ENCODE measurements at regions not wholly inside any gene's neighbourhood (a gene's known extent, or its start where the extent isn't known, plus 50 kb on each side); places are given as distances from the start of the nearest gene placed in this dataset.

GRCh38 chr13:86563308-86563707 is 764.1 kb upstream of the SLITRK6 start:
- Histone ChIP-seq H2BK5ac (ENCODE audit: insufficient read length, low read length) (no peak overlapping the region), H3K79me1 (ENCODE audit: insufficient read depth, low read depth, low read length, poor library complexity, severe bottlenecking) (no peaks in the 10 kb centered on the region), H3K4ac (ENCODE audit: low read depth, low read length) (no peak overlapping the region), H3K23ac (ENCODE audit: insufficient read length, low read depth, low read length) (no peak overlapping the region), H3K56ac (ENCODE audit: insufficient read length, low read depth, low read length) (no peak overlapping the region), H3K23me2 (ENCODE audit: insufficient read length, low read depth, low read length, poor library complexity, severe bottlenecking) (no peaks in the 10 kb centered on the region), H4K20me1 (ENCODE audit: control insufficient read depth, insufficient read depth, insufficient read length) (no peaks in the 10 kb centered on the region), H3K9ac (ENCODE audit: extremely low read depth, insufficient read length, low read length) (no peak overlapping the region), H3K9me3 (ENCODE audit: control insufficient read depth, low read depth, low read length) (no peaks in the 10 kb centered on the region), H2AFZ (ENCODE audit: low read length) (no peak overlapping the region), H3T11ph (ENCODE audit: low read length) (no peak overlapping the region), H3K27me3 (ENCODE audit: insufficient read depth, low read length) (no peaks in the 10 kb centered on the region), H3K79me2 (ENCODE audit: insufficient read depth, low read length) (no peaks in the 10 kb centered on the region), H2AK5ac (ENCODE audit: insufficient read length, low read length) (no peak overlapping the region), H2BK120ac (ENCODE audit: low read depth, low read length, poor library complexity, severe bottlenecking) (no peak overlapping the region), H3K14ac (ENCODE audit: insufficient read depth, low read length) (no peak overlapping the region), H3K27ac (ENCODE audit: insufficient read length, low read depth, low read length) (no peak overlapping the region), H2BK15ac (ENCODE audit: low read depth, low read length) (no peak overlapping the region), H2BK12ac (ENCODE audit: insufficient read length, low read depth, low read length) (no peak overlapping the region), H4K91ac (ENCODE audit: insufficient read length, low read depth, low read length) (no peak overlapping the region), H4K8ac (replicated peaks; ENCODE audit: insufficient read length, low read depth, low read length) (no peak overlapping the region), H2BK20ac (ENCODE audit: low read depth, low read length, poor library complexity, severe bottlenecking) (no peak overlapping the region), H4K5ac (ENCODE audit: insufficient read length, low read depth, low read length) (no peak overlapping the region), H3K4me1 (ENCODE audit: insufficient read depth, low read length) (no peaks in the 10 kb centered on the region), H3K18ac (ENCODE audit: insufficient read length, low read depth, low read length) (no peak overlapping the region), H3K4me2 (ENCODE audit: insufficient read depth, insufficient read length, low read length) (no peak overlapping the region)
- TF ChIP-seq CTCF (conservative IDR thresholded peaks at IDR 0.05) = no peak
- Mint-ChIP-seq H3K9me3 (no peaks in the 10 kb centered on the region), H3K27ac (no peak overlapping the region), H3K36me3 (ENCODE audit: insufficient read depth in 1 of 3, low read depth in 3 of 3) (no peaks in the 10 kb centered on the region), H3K4me1 (peaks cover 0 to 8% of the 10 kb centered on the region in 2 experiments; a peak in 3 of 4 replicates), H3K27me3 (ENCODE audit: low read depth) (no peaks in the 10 kb centered on the region), H3K4me3 (no peak overlapping the region)
- DNase-seq = no peak
- no CpG with 5 or more reads among the region's 2 CpGs for WGBS (ENCODE audit: extremely low coverage, insufficient read length, low lambda C conversion rate)

Measured in H9 (cell line).